H9 (cell line): ENCODE measurements at regions not wholly inside any gene's neighbourhood (a gene's known extent, or its start where the extent isn't known, plus 50 kb on each side); places are given as distances from the start of the nearest gene placed in this dataset.

Source experiments
- DNase-seq: peaks from one replicate; pipeline ENCODE4 v3.0.0-alpha.2; 2017
- H2AFZ ChIP-seq: one replicate; pipeline ENCODE4 v1.6.1; 2013; ENCODE audit warnings: mild to moderate bottlenecking, low read length, control low read depth, moderate library complexity
- H2AK5ac ChIP-seq: 2 replicates; pipeline ENCODE4 v1.6.1; 2013; ENCODE audit warnings: low read length, control low read depth, mixed read lengths; ENCODE audit not compliant: insufficient read length
- H2BK120ac ChIP-seq: one replicate; pipeline ENCODE4 v1.6.1; 2013; ENCODE audit warnings: low read depth, mild to moderate bottlenecking, low read length, control low read depth, inconsistent platforms; ENCODE audit not compliant: poor library complexity, severe bottlenecking
- H2BK12ac ChIP-seq: 2 replicates; pipeline ENCODE4 v1.6.1; 2013; ENCODE audit warnings: low read length, control low read depth, mixed read lengths, low read depth; ENCODE audit not compliant: insufficient read length
- H2BK15ac ChIP-seq: 2 replicates; pipeline ENCODE4 v1.6.1; 2013; ENCODE audit warnings: low read depth, low read length, control low read depth
- H2BK20ac ChIP-seq: one replicate; pipeline ENCODE4 v1.6.1; 2013; ENCODE audit warnings: low read depth, mild to moderate bottlenecking, low read length, control low read depth, inconsistent platforms; ENCODE audit not compliant: poor library complexity, severe bottlenecking
- H2BK5ac ChIP-seq: 2 replicates; pipeline ENCODE4 v1.6.1; 2013; ENCODE audit warnings: low read length, control low read depth, mixed read lengths; ENCODE audit not compliant: insufficient read length
- H3K14ac ChIP-seq: 2 replicates; pipeline ENCODE4 v1.6.1; 2013; ENCODE audit warnings: low read length, control low read depth; ENCODE audit not compliant: insufficient read depth
- H3K18ac ChIP-seq: 2 replicates; pipeline ENCODE4 v1.6.1; 2013; ENCODE audit warnings: low read depth, mild to moderate bottlenecking, mixed read lengths, low read length, control low read depth; ENCODE audit not compliant: insufficient read length
- H3K23ac ChIP-seq: 2 replicates; pipeline ENCODE4 v1.6.1; 2013; ENCODE audit warnings: low read length, control low read depth, mixed read lengths, low read depth; ENCODE audit not compliant: insufficient read length
- H3K23me2 ChIP-seq: 2 replicates; pipeline ENCODE4 v1.6.1; 2013; ENCODE audit warnings: low read depth, mild to moderate bottlenecking, mixed read lengths, low read length, control low read depth; ENCODE audit not compliant: insufficient read length, poor library complexity, severe bottlenecking
- H3K27ac ChIP-seq: 2 replicates; pipeline ENCODE4 v1.5.1; 2013; ENCODE audit warnings: low read length, control low read depth, mixed read lengths, low read depth; ENCODE audit not compliant: insufficient read length
- H3K27me3 ChIP-seq: 2 replicates; pipeline ENCODE4 v1.6.1; 2013; ENCODE audit warnings: low read length, control low read depth, inconsistent platforms; ENCODE audit not compliant: insufficient read depth
- H3K4ac ChIP-seq: 2 replicates; pipeline ENCODE4 v1.6.1; 2013; ENCODE audit warnings: low read depth, mild to moderate bottlenecking, control low read depth, inconsistent platforms, low read length, moderate library complexity
- H3K4me1 ChIP-seq: 2 replicates; pipeline ENCODE4 v1.6.1; 2013; ENCODE audit warnings: low read length, control low read depth, inconsistent platforms; ENCODE audit not compliant: insufficient read depth
- H3K4me2 ChIP-seq: 2 replicates; pipeline ENCODE4 v1.6.1; 2013; ENCODE audit warnings: low read length, control low read depth, mixed read lengths; ENCODE audit not compliant: insufficient read length, insufficient read depth
- H3K56ac ChIP-seq: 2 replicates; pipeline ENCODE4 v1.6.1; 2013; ENCODE audit warnings: low read depth, mild to moderate bottlenecking, mixed read lengths, low read length, control low read depth; ENCODE audit not compliant: insufficient read length
- H3K79me1 ChIP-seq: 2 replicates; pipeline ENCODE4 v1.6.1; 2013; ENCODE audit warnings: low read depth, mild to moderate bottlenecking, moderate library complexity, low read length, control low read depth, inconsistent platforms; ENCODE audit not compliant: insufficient read depth, poor library complexity, severe bottlenecking
- H3K79me2 ChIP-seq: 2 replicates; pipeline ENCODE4 v1.6.1; 2013; ENCODE audit warnings: low read length, control low read depth, inconsistent platforms; ENCODE audit not compliant: insufficient read depth
- H3K9ac ChIP-seq: 2 replicates; pipeline ENCODE4 v1.6.1; 2013; ENCODE audit warnings: low read length, control low read depth, mixed read lengths; ENCODE audit not compliant: insufficient read length; ENCODE audit errors: extremely low read depth
- H3K9me3 ChIP-seq: one replicate; pipeline ENCODE4 v1.6.1; 2013; ENCODE audit warnings: low read depth, low read length, inconsistent platforms; ENCODE audit not compliant: control insufficient read depth
- H3T11ph ChIP-seq: one replicate; pipeline ENCODE4 v1.6.1; 2013; ENCODE audit warnings: mild to moderate bottlenecking, low read length, control low read depth, inconsistent platforms
- H4K20me1 ChIP-seq: one replicate; pipeline ENCODE4 v1.6.1; 2013; ENCODE audit not compliant: control insufficient read depth, insufficient read length, insufficient read depth
- H4K5ac ChIP-seq: 2 replicates; pipeline ENCODE4 v1.6.1; 2013; ENCODE audit warnings: low read depth, mild to moderate bottlenecking, mixed read lengths, low read length, control low read depth; ENCODE audit not compliant: insufficient read length
- H4K8ac ChIP-seq: replicated peaks from 2 replicates; pipeline ENCODE4 v1.6.1; 2013; ENCODE audit warnings: low read length, control low read depth, mixed read lengths, low read depth; ENCODE audit not compliant: insufficient read length
- H4K91ac ChIP-seq: 2 replicates; pipeline ENCODE4 v1.6.1; 2013; ENCODE audit warnings: low read depth, mild to moderate bottlenecking, moderate library complexity, mixed read lengths, low read length, control low read depth; ENCODE audit not compliant: insufficient read length
- H3K27ac Mint-ChIP-seq, 3 experiments: 2 replicates in 2 of 3; 3 replicates in 1 of 3; pipeline ENCODE4 v1.8.0; 2020 to 2021; ENCODE audit warnings: mixed read lengths in 3 of 3, mild to moderate bottlenecking in 1 of 3, moderate library complexity in 1 of 3
- H3K27me3 Mint-ChIP-seq: 2 replicates; pipeline ENCODE4 v1.8.0; 2021; ENCODE audit warnings: low read depth, mild to moderate bottlenecking, moderate library complexity, mixed read lengths
- H3K36me3 Mint-ChIP-seq, 3 experiments: 2 replicates in 2 of 3; 3 replicates in 1 of 3; pipeline ENCODE4 v1.8.0; 2020 to 2021; ENCODE audit warnings: low read depth in 3 of 3, mixed read lengths in 3 of 3; ENCODE audit not compliant: insufficient read depth in 1 of 3
- H3K4me1 Mint-ChIP-seq, 2 experiments: 2 replicates each; pipeline ENCODE4 v1.8.0; 2020; ENCODE audit warnings: mixed read lengths in 2 of 2
- H3K4me3 Mint-ChIP-seq, 2 experiments: 2 replicates in 1 of 2; 3 replicates in 1 of 2; pipeline ENCODE4 v1.8.0; 2020 to 2021; ENCODE audit warnings: mild to moderate bottlenecking in 2 of 2, mixed read lengths in 2 of 2, moderate library complexity in 1 of 2
- H3K9me3 Mint-ChIP-seq, 2 experiments: 2 replicates in 1 of 2; 3 replicates in 1 of 2; pipeline ENCODE4 v1.8.0; 2020; ENCODE audit warnings: mild to moderate bottlenecking in 2 of 2, mixed read lengths in 2 of 2, moderate library complexity in 1 of 2
- WGBS: extraction: QIAGEN DNeasy Blood & Tissue Kit; methylation state at CpG from one replicate; pipeline ENCODE4 v1.1.7; 2013; ENCODE audit warnings: missing lambda C conversion rate, low lambda C conversion rate, mixed read lengths; ENCODE audit not compliant: insufficient read length; ENCODE audit errors: extremely low coverage; 5-methylcytosine and 5-hydroxymethylcytosine counted together
- TF ChIP-seq, protein P1 (sequence below): fragments of 200-600 bp; sonication (generic); conservative IDR thresholded peaks from 3 replicates; pipeline ENCODE4 v1.8.0; 2021; ENCODE audit warnings: antibody characterized with exemption, mild to moderate bottlenecking

- no peaks in the 10 kb centered on the region for H3K79me2 ChIP-seq
- no peaks in the 10 kb centered on the region for H3K36me3 Mint-ChIP-seq
- peak overlapping the region; percentile 31; the same call in 1 of the 2 replicates for H3K14ac ChIP-seq
- no peaks in the 10 kb centered on the region for H3K4me1 Mint-ChIP-seq
- H3K27ac ChIP-seq, result no peak overlapping the region
- H2BK15ac ChIP-seq, result no peak overlapping the region
- H3T11ph ChIP-seq, result no peak overlapping the region
- H3K9me3 Mint-ChIP-seq, result no peaks in the 10 kb centered on the region; a peak in 1 of 5 replicates
- no peak overlapping the region for H3K4me2 ChIP-seq
- H3K4me1 ChIP-seq, result no peaks in the 10 kb centered on the region
- H3K9me3 ChIP-seq, result no peaks in the 10 kb centered on the region
- no peak overlapping the region for H3K4ac ChIP-seq
- no peak overlapping the region for H3K9ac ChIP-seq
- no peak overlapping the region for H2BK20ac ChIP-seq
- no peaks in the 10 kb centered on the region for H3K27me3 Mint-ChIP-seq
- no peak overlapping the region for H2BK12ac ChIP-seq
- H3K4me3 Mint-ChIP-seq, result no peak overlapping the region
- H3K23ac ChIP-seq, result no peak overlapping the region
- H2AFZ ChIP-seq, result no peak overlapping the region
- no peak overlapping the region for H4K91ac ChIP-seq
- TF ChIP-seq, protein P1, sequence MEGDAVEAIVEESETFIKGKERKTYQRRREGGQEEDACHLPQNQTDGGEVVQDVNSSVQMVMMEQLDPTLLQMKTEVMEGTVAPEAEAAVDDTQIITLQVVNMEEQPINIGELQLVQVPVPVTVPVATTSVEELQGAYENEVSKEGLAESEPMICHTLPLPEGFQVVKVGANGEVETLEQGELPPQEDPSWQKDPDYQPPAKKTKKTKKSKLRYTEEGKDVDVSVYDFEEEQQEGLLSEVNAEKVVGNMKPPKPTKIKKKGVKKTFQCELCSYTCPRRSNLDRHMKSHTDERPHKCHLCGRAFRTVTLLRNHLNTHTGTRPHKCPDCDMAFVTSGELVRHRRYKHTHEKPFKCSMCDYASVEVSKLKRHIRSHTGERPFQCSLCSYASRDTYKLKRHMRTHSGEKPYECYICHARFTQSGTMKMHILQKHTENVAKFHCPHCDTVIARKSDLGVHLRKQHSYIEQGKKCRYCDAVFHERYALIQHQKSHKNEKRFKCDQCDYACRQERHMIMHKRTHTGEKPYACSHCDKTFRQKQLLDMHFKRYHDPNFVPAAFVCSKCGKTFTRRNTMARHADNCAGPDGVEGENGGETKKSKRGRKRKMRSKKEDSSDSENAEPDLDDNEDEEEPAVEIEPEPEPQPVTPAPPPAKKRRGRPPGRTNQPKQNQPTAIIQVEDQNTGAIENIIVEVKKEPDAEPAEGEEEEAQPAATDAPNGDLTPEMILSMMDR, result 0 out of 3 replicates have a peak, but pooled peaks have one; percentile 12
- H3K27me3 ChIP-seq, result no peaks in the 10 kb centered on the region
- H2AK5ac ChIP-seq, result no peak overlapping the region
- H3K23me2 ChIP-seq, result no peaks in the 10 kb centered on the region
- no peak overlapping the region for H2BK120ac ChIP-seq
- no peak overlapping the region for H3K27ac Mint-ChIP-seq
- H4K20me1 ChIP-seq, result no peaks in the 10 kb centered on the region
- no CpG with 5 or more reads among the region's 12 CpGs for WGBS
- no peaks in the 10 kb centered on the region for H3K79me1 ChIP-seq
- DNase-seq, result peak; percentile 33
- H2BK5ac ChIP-seq, result no peak overlapping the region
- no peak overlapping the region for H4K5ac ChIP-seq
- H3K56ac ChIP-seq, result no peak overlapping the region
- H4K8ac ChIP-seq, result no peak overlapping the region
- no peak overlapping the region for H3K18ac ChIP-seq
These were observed 152.6 kb upstream of the FZD8 start for GRCh38 chr10:35794703-35795102.
